Heart left ventricle (tissue), 16 donors: ENCODE measurements at regions not wholly inside any gene's neighbourhood (a gene's known extent, or its start where the extent isn't known, plus 50 kb on each side); places are given as distances from the start of the nearest gene placed in this dataset.

ENCODE experiments used
- ATAC-seq, 4 donors: fragments of 200-7000 bp; cut with Tn5 transposase; one replicate each; pipeline ENCODE4 v1.9.1; 2020 to 2022; ENCODE audit warnings: moderate library complexity in 4 of 4, mild to moderate bottlenecking in 3 of 4, moderate number of reproducible peaks in 1 of 4
- DNase-seq, 5 donors: peaks; one replicate each; pipeline ENCODE4 v3.0.0-alpha.2; 2020
- H3K27ac ChIP-seq, 12 donors: fragments of 200-600 bp; sonication (generic) in 4 of 12; one replicate each; pipeline versions ENCODE4 v1.5.0 to v1.8.0; 2016 to 2022; ENCODE audit warnings: mild to moderate bottlenecking in 2 of 12
- H3K27me3 ChIP-seq, 9 donors: fragments of 200-600 bp; sonication (generic) in 2 of 9; one replicate each; pipeline versions ENCODE4 v1.5.1 to v1.8.0; 2016 to 2022; ENCODE audit warnings: mild to moderate bottlenecking in 3 of 9
- H3K36me3 ChIP-seq, 9 donors: fragments of 200-600 bp; sonication (generic) in 2 of 9; one replicate each; pipeline versions ENCODE4 v1.5.0 to v1.8.0; 2018 to 2022; ENCODE audit warnings: mild to moderate bottlenecking in 2 of 9
- H3K4me1 ChIP-seq, 12 donors: fragments of 200-600 bp; sonication (generic) in 4 of 12; one replicate each; pipeline versions ENCODE4 v1.5.0 to v1.8.0; 2016 to 2022; ENCODE audit warnings: mild to moderate bottlenecking in 3 of 12
- H3K4me3 ChIP-seq, 12 donors: fragments of 200-600 bp; sonication (generic) in 4 of 12; one replicate each; pipeline versions ENCODE4 v1.5.0 to v1.8.0; 2017 to 2022; ENCODE audit warnings: mild to moderate bottlenecking in 9 of 12, moderate library complexity in 4 of 12
- H3K9me3 ChIP-seq, 12 donors: fragments of 200-600 bp; sonication (generic) in 4 of 12; one replicate each; pipeline versions ENCODE4 v1.5.0 to v1.8.0; 2016 to 2022; ENCODE audit warnings: mild to moderate bottlenecking in 1 of 12
- POLR2A ChIP-seq, 2 donors: fragments of 450-650 bp; IDR thresholded peaks; one replicate each; pipeline ENCODE4 v1.6.1; 2017; ENCODE audit warnings: antibody characterized with exemption in 2 of 2, mild to moderate bottlenecking in 2 of 2, moderate library complexity in 2 of 2
- WGBS, 4 donors: extraction: QIAGEN DNeasy Blood & Tissue Kit in 2 of 4; methylation state at CpG; one replicate each; pipeline versions ENCODE4 v1.1.5 to v1.1.7; 2013 to 2018; 5-methylcytosine and 5-hydroxymethylcytosine counted together
- intact Hi-C, 10 donors: fragments of 100-400 bp; cut with DNase I; formaldehyde crosslinking; loops; one replicate each; pipeline versions ENCODE4 v1.11.1 to v1.14.2; 2022
- TF ChIP-seq, protein P1 (sequence below), 12 donors: fragments of 200-600 bp; sonication (generic) in 4 of 12; IDR thresholded peaks; one replicate each; pipeline versions ENCODE4 v1.5.0 to v1.8.0; 2018 to 2022; ENCODE audit warnings: antibody characterized with exemption in 12 of 12, mild to moderate bottlenecking in 5 of 12
- donor health status: ischemic (EF 13 %, LVEDD 7.1; RV severe dilation, severe dysfunction).
- donor health status: healthy with polysubstance abuse.
- donor health status: DM: no; HTN: yes; CAD: no.
- donor health status: DM: no; HTN: no; CAD: no.
- donor health status: ischemic (EF 25% LVEDD 6.9; RV normal size, moderate dysfunction).
- donor health status: ischemic (EF 25% LVEDD 5.7; RV mildly dilated, moderate dysfunction).
- donor health status: healthy.
- donor health status: DM: yes; HTN: yes; CAD: no.
- donor health status: ischemic (EF 35%, LVEDD 5.7; RV mildly dilated, moderate dysfunction).
- donor health status: nonischemic (EF 11% LVEDD 7.7; RV severe dilation, severe dysfunction).
- donor health status: DM: yes; HTN: yes; CAD: no.
- donor health status: PGD.
- donor health status: ischemic (EF 29% LVEDD 5.4; RV normal size, mild dysfunction).
- donor health status: nonischemic (EF 23%, LVEDD 6.1; RV moderate dilation, normal function).

DNA sequence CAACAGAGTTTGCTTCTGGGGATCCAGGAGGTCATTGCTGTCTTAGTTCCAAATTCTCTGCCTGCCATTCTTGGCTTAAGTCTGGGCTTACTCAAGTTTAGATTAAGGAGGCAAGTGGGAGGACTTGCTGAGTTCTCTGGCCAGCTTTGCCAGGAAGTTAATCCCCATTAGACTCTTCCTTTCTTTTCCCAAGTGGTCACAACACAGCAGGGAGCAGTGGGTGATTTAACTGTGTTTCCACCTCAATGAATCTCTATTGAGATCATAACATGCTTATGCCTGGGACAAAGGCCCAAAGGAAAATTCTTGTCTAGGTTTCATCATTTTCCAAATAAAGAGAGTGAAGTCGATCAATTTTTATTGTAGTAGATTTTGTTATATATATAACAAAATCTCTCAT lies 1159.6 kb downstream of the SORCS3 start:
- DNase-seq (no peak), ATAC-seq (no peak)
- Histone ChIP-seq H3K9me3 (no peaks in the 10 kb centered on the region), H3K27ac (no peak overlapping the region), H3K36me3 (no peaks in the 10 kb centered on the region), H3K4me3 (no peak overlapping the region), H3K4me1 (no peaks in the 10 kb centered on the region), H3K27me3 (no peaks in the 10 kb centered on the region)
- no peak for TF ChIP-seq POLR2A (IDR thresholded peaks at IDR 0.05)
- WGBS, 4 donors, result 75 to 89% (median 80%) methylated on average over 1 of the region's 1 CpG
- intact Hi-C loops, result no loop called here

DNA sequence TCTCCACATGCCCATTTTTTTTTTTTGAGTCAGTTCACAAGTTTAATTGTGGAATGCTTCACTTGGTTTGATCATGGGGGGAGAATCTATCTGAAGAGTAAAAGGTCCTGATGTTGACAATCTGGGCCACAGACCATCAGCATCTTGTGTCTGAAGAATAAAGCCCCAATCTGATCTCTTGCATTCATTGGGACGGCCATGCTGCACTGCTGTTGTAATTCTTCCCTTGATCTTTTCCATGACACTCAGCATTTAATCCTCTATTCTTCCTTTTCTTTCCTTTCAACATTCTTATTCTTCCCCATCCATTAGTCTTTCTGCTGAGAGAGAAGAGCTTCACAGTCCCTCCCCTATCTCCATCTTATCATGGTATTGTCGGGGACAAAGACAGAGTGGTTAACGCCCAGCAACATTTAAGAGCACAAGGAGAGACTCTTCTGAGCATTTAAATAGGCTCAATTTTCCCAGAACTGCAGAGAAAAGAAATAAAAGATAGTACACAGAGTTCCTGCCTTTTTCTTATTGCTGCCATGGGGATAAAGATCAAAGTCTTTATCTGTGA lies 1157.3 kb downstream of the SORCS3 start:
- H3K4me3 ChIP-seq, result no peak overlapping the region
- WGBS, 4 donors, result 66 to 75% (median 66%) methylated on average over 3 of the region's 3 CpGs
- DNase-seq, result no peak
- TF ChIP-seq POLR2A (IDR thresholded peaks at IDR 0.05), result no peak
- TF ChIP-seq, protein P1, sequence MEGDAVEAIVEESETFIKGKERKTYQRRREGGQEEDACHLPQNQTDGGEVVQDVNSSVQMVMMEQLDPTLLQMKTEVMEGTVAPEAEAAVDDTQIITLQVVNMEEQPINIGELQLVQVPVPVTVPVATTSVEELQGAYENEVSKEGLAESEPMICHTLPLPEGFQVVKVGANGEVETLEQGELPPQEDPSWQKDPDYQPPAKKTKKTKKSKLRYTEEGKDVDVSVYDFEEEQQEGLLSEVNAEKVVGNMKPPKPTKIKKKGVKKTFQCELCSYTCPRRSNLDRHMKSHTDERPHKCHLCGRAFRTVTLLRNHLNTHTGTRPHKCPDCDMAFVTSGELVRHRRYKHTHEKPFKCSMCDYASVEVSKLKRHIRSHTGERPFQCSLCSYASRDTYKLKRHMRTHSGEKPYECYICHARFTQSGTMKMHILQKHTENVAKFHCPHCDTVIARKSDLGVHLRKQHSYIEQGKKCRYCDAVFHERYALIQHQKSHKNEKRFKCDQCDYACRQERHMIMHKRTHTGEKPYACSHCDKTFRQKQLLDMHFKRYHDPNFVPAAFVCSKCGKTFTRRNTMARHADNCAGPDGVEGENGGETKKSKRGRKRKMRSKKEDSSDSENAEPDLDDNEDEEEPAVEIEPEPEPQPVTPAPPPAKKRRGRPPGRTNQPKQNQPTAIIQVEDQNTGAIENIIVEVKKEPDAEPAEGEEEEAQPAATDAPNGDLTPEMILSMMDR (IDR thresholded peaks at IDR 0.05), result no peak
- no peak for ATAC-seq
- no peaks in the 10 kb centered on the region for H3K27me3 ChIP-seq
- H3K4me1 ChIP-seq, result no peaks in the 10 kb centered on the region
- H3K9me3 ChIP-seq, result no peaks in the 10 kb centered on the region
- intact Hi-C loops, result no loop called here
- no peaks in the 10 kb centered on the region for H3K36me3 ChIP-seq
- no peak overlapping the region for H3K27ac ChIP-seq

DNA sequence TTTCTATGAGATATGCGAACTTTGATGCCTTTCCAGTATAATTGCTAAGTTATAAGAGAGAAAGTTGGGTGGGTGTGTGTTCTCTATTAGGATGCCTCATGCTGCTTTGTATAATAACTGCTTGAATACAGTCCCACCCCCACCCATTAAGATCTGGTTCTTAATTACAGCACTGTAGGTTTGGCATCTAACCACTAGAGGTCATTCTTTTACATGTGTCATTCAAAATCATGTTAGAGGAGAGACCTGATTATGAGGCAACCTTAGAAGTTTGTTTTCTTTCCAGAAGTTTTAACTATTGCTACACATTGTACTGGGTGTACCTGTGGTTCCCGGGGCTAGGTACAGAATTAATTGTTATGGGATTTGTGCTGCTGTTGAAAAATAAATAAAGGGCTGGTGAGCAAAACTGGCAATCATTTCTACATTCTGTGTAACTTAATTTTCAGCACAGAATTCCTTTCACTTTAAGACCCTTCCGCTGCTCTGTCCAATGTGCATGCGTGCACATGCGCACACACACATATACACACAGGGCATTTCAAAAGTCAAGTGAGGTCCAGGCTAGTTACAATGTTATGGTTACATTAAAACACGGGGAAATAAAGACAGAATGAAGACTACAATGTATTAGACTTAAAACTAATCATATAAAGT lies 1156.3 kb downstream of the SORCS3 start:
- WGBS, 4 donors, result 56 to 63% (median 62%) methylated on average over 6 of the region's 6 CpGs
- no peaks in the 10 kb centered on the region for H3K4me1 ChIP-seq
- DNase-seq (no peak), ATAC-seq (peak in 3 of 4 donors; percentile 44 to 55 (median 47))
- no peaks in the 10 kb centered on the region for H3K9me3 ChIP-seq
- H3K36me3 ChIP-seq, result no peaks in the 10 kb centered on the region
- H3K27ac ChIP-seq, result no peak overlapping the region
- H3K27me3 ChIP-seq, result no peaks in the 10 kb centered on the region
- intact Hi-C loops, result no loop called here
- TF ChIP-seq, protein P1 (IDR thresholded peaks at IDR 0.05), result peak; percentile 14 to 57 (median 38)
- TF ChIP-seq POLR2A (IDR thresholded peaks at IDR 0.05), result no peak
- H3K4me3 ChIP-seq, result no peak overlapping the region

DNA sequence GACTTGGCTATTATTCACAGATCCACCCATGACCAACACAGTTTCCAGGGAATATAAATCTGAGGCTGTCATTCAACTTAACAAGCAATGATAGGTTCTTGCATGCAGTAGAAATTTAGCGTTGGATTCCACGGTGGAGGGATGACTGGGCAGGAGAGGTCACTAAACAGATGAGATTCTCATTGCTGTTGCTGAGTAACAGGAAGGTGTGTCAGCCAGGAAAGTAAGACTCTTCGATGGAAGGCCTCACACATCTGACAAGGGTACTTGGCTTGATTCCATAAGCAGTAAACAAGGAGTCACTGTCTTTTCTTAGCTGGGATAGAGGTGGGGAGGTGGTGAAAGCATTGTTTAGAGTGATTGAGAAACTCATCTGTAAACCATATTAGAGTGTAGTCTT lies 1152.0 kb downstream of the SORCS3 start:
- Histone ChIP-seq H3K36me3 (no peaks in the 10 kb centered on the region), H3K9me3 (no peaks in the 10 kb centered on the region), H3K4me3 (no peak overlapping the region), H3K4me1 (no peaks in the 10 kb centered on the region), H3K27ac (no peak overlapping the region), H3K27me3 (no peaks in the 10 kb centered on the region)
- WGBS, 4 donors, result 50 to 64% (median 58%) methylated on average over 3 of the region's 3 CpGs
- intact Hi-C loops, result no loop called here
- TF ChIP-seq, protein P1 (IDR thresholded peaks at IDR 0.05), result no peak
- no peak for TF ChIP-seq POLR2A (IDR thresholded peaks at IDR 0.05)
- no peak for ATAC-seq
- DNase-seq, result no peak

DNA sequence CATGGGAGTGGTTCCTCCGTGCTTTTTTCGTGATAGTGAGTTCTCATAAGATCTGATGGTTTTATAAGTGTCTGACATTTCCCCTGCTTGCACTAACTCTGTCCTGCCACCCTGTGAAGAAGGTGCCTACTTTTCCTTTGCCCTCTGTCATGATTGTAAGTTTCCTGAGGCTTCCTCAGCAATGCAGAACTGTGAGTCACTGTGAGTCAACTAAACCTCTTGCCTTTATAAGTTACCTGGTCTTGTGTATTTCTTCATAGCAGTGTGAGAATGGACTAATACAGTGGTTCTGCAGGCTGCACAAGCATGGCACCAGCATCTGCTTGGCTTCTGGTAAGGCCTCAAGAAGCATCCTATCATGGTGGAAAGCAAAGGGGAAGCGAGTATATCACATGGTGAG lies 1144.6 kb downstream of the SORCS3 start:
- Histone ChIP-seq H3K4me3 (no peak overlapping the region), H3K36me3 (no peaks in the 10 kb centered on the region), H3K9me3 (peaks cover 0 to 8% (median 0%) of the 10 kb centered on the region in 12 donors), H3K4me1 (no peaks in the 10 kb centered on the region), H3K27me3 (no peaks in the 10 kb centered on the region), H3K27ac (no peak overlapping the region)
- intact Hi-C loops, result no loop called here
- 39 to 55% (median 49%) methylated on average over 3 of the region's 3 CpGs for WGBS, 4 donors
- ATAC-seq (no peak), DNase-seq (no peak)
- no peak for TF ChIP-seq POLR2A (IDR thresholded peaks at IDR 0.05)
- TF ChIP-seq, protein P1 (IDR thresholded peaks at IDR 0.05), result no peak
